ENCODE measurements at regions not wholly inside any gene's neighbourhood (a gene's known extent, or its start where the extent isn't known, plus 50 kb on each side); places are given as distances from the start of the nearest gene placed in this dataset.

DNA sequence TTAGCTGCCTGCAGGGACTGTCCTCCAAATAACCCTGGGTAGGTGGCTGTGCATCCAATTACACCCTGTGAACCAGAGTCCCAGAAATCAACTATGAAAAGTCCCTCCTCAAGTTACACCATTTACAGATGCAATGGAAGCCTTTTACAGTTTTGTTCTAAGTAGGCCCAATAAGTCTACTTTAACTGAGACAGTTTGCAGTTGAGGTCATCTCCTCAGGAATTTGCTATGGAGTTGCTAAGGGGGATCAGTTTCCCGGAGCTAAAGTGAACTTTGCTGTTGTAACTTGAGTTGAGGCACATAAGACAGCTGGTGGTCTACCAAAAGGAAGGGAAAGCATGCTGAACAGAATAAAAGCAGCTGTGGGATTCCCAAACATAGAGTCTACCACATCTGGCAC, 121.6 kb upstream of the STK26 start:
- TF ChIP-seq, protein P1, sequence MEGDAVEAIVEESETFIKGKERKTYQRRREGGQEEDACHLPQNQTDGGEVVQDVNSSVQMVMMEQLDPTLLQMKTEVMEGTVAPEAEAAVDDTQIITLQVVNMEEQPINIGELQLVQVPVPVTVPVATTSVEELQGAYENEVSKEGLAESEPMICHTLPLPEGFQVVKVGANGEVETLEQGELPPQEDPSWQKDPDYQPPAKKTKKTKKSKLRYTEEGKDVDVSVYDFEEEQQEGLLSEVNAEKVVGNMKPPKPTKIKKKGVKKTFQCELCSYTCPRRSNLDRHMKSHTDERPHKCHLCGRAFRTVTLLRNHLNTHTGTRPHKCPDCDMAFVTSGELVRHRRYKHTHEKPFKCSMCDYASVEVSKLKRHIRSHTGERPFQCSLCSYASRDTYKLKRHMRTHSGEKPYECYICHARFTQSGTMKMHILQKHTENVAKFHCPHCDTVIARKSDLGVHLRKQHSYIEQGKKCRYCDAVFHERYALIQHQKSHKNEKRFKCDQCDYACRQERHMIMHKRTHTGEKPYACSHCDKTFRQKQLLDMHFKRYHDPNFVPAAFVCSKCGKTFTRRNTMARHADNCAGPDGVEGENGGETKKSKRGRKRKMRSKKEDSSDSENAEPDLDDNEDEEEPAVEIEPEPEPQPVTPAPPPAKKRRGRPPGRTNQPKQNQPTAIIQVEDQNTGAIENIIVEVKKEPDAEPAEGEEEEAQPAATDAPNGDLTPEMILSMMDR (IDR thresholded peaks at IDR 0.05 in 8 of 11, conservative IDR thresholded peaks at IDR 0.05 in 3 of 11), result no peak
- no peak for TF ChIP-seq POLR2A (IDR thresholded peaks at IDR 0.05)

Data from spleen (tissue), 7 donors.